Ammon's horn (tissue), 1 donor: ENCODE measurements at regions not wholly inside any gene's neighbourhood (a gene's known extent, or its start where the extent isn't known, plus 50 kb on each side); places are given as distances from the start of the nearest gene placed in this dataset.

Source experiments
- DNase-seq: peaks from one replicate; pipeline ENCODE4 v3.0.0-alpha.2; 2016; ENCODE audit warnings: low spot score

DNA sequence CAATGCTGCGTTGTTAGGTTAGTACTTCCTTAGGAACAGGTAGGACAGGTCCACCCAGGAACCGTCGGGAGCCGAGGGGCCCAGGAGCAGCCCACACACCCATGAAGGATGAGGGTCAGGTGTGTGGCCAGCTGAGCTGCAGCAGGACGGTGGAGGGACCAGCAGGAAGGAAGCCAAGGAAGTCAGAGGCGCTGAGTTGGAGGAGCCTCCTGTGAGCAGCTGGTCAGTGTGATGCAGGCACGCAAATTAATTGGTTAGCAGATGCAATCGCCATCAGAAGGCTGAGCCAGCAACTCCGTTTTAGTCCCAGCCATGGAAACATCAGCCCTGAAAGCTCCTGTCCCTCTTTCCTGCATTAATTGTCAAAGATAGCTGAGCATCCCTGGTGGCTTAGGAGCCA, 114.9 kb upstream of the SOX1 start:
- DNase-seq, result no peak

GRCh38 chr13:111952814-111953213, 114.1 kb upstream of the SOX1 start:
- DNase-seq, result no peak

- no peak for DNase-seq
Observed at GRCh38 chr13:111953546-111954178, 113.3 kb upstream of the SOX1 start.

GRCh38 chr13:111954661-111955411, 112.1 kb upstream of the SOX1 start:
- no peak for DNase-seq

GRCh38 chr13:111955412-111956065, 111.4 kb upstream of the SOX1 start:
- DNase-seq, result no peak

DNA sequence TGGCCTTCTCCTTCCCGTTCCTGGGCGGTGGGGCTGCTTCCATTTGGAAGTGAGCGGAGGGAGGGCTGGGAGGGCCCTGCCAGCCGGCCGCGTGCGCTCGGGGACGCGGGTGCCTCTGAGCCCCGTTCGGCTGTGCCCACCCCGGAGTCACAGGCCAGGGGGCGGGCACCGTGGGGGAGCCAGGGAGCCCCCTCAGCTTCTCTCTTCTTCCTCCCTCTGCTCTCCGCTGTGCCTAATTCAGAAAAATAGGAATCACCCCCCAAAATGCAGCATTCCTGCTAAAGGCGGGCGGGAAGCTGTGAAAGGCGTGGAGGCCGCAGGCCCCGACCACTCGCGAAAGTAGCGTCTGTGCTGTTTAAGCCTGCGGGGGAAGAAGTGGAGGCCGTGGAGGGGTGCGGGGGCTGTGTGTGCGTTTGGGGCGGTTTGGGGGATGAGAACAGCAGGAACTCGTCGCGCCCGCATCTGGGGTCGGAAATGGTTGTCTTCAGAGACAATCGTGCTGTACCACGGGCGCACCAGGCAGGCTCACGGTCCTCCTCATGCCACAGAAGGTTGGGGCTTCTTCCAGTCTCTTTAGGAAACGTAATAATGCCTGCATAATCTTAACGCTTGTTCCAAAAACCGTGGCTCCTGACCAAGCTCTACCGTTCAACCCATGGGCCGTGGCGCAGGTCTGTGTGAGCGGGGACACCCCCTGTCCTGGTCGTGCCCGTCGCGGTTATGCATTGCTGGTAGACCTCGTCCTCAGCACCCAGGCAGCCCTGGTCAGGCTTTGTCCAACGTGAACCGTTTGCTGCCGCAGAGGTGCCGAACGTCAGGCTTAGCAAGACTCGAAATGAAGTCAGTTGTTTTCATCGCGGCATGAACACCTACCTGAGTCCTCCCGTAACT, 110.4 kb upstream of the SOX1 start:
- no peak for DNase-seq

GRCh38 chr13:111957913-111958450, 109.0 kb upstream of the SOX1 start:
- DNase-seq, result no peak

DNA sequence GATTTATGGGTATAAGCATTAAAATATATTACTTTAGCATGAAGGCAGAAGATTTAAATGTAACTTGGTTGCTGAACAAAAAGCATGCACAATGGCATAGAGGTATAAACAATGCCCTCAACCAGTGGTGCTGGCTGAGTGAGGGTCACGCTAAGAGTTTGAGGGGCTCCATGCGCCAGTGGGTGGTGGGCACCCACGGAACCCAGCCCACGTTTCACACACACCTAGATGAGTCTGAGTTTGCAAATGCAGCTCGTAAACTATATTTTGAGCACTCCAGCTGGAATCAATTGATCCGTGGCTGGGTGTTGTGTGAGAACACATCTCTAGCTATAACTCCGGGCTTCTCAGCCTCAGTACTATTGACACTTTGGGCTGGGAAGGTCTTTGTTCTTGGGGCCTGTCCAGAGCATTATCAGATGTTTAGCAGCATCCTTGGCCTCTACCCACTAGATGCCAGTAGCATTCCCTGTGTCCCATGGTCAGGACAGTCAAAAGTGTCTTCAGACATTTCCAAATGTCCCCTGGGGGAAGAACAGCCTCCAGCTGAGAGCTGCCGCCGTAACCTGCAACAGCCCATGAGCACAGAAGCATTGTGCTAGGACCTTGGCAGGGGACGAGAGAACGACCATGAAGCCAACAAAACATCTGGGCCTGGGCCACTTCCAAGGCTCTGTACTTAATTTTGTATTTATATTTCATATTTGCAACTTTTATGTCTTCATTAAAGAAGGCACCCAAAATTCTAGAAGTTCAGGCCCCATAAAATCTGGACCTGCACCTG, 108.1 kb upstream of the SOX1 start:
- no peak for DNase-seq

GRCh38 chr13:111960152-111960772, 106.7 kb upstream of the SOX1 start:
- no peak for DNase-seq

DNA sequence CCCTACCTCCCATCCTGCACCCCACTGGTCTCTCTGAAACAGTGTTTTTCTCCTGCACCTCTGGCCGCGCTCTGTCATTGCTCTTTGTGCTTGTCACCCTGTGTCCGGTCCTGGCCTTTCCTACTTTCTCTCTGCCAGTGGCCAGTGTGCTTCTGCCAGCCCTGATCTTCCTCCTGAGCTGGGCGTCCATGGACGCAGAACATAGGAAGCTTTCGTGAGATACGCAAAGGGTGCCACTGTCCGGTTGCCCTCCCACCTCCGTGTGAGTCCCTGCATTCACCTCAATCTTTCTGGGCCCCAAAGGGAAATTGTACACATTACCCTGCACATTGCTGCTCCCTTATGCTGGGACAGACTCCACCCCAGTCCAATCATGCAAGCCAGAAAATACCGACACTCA, 105.7 kb upstream of the SOX1 start:
- no peak for DNase-seq

DNA sequence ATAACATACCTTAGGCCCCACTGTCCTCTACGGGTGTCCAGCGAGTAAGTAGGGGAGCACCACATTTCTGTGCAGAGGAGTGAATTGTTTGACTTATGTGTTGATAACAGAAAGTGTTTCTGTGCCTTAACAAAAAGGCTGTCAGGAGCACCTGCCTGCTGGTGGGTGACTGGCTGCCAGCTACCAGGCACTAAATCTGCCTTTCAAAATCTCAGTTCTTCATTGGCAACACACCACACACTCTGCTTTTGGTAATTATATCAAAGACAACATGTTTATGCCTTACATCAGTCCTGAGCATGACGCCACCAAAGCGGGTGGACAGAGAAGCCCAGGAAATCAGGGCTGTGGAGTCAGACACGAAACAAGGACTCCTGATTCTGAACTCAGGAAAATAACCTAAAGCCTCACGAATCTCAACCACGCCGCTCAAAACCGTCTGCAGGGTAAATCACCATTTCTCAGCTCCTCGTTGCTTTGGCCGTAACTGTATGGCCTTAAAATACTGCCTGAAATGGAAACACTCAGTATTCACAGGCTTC, 105.2 kb upstream of the SOX1 start:
- no peak for DNase-seq

DNA sequence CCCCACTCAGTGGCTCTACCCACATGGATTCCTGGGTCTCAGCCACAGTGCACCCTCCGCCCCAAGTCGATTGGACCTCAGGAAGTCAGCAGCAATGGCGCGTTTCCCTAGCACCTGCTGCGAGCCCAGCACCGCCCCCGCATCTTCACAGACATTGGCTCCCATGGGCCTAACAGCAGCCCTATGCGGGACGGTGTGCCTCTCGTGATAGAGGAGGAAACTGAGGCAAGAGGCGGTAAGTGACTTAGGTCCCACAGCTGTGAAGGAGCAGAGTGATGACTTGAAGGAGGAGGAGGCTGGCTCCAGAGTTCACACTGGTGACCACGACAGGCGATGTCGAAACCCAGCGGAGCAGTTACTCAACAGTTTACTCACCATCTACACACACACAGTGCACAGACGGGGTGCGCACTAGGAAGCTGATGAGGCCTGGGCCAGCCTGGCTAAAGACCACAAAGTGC, 104.5 kb upstream of the SOX1 start:
- no peak for DNase-seq

DNA sequence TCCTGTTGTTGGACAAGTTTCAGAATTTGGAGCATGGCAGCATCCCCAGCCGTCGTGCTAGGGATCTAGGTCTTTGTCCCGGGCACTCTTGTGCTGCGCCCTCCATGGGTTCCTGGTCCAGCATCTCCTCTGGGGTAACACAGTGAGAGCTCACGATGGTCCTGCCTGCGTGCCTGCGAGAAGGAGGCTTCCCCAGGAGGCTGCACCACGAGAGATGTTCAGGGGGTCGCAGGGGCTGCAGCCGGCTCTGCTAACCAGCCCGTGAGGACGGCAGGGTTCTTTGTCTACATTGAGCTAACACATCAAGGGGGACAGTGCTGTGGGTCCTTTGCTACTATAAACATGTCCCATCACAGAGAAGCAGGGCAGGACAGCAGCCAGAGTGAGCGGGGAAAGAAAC, 103.9 kb upstream of the SOX1 start:
- DNase-seq, result no peak

DNA sequence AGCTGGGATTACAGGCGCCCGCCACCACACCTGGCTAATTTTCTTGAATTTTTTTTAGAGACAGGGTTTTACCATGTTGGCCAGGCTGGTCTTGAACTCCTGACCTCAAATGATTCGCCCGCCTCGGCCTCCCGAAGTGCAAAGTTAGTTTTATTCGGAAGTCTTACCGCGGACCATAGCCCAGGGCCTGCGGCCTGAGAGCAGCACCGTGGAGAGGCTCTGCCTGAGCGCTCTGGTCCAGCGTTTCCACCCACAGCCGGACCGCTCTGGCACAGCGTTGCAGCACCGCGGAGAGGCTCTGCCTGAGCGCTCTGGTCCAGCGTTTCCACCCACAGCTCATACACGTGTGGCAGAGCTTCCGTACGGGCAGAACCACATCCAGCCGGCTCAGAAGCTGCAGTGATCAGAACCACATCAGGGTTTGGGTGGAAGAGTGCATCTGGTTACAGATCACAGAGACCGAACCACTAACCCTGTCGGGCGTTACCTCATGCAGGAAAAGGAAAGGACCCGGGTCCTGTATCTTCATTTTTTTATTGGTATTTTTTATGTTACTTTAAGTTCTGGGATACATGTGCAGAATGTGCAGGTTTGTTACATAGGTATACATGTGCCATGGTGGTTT, 102.4 kb upstream of the SOX1 start:
- no peak for DNase-seq

DNA sequence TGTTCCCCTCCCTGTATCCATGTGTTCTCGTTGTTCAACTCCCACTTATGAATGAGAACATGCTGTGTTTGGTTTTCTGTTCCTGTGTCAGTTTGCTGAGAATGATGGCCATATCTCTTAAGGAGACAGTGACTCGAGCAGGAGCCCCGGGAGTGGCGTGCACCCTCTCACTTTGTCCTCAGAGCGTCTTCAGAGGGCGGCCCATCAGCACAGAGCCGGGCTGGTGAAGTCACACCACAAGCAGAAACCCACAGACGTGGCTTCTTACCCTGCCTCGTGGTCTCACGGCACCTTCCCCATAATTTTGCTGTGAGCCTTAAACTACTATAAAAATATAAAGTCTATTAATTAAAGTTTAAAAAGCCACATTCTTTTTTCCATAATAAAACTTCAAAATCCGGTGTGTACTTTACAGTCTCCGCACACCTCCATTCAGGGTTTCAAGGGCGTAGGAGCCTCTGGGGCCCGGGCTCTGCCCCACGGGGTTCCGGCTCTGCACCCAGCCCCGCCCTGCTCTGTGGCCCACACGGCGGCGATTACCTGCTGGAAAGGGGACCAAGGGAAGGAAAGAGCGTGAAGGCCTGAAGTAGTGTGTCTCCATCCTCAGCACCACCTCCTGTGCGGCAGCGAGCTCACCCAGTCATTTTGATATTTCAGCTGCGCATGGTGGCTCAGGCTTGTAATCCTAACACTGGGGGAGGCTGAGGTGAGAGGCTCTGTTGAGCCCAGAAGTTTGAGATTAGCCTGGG, 101.3 kb upstream of the SOX1 start:
- DNase-seq, result no peak

- no peak for DNase-seq
Observed at GRCh38 chr13:111966933-111967332, 100.0 kb upstream of the SOX1 start.

DNA sequence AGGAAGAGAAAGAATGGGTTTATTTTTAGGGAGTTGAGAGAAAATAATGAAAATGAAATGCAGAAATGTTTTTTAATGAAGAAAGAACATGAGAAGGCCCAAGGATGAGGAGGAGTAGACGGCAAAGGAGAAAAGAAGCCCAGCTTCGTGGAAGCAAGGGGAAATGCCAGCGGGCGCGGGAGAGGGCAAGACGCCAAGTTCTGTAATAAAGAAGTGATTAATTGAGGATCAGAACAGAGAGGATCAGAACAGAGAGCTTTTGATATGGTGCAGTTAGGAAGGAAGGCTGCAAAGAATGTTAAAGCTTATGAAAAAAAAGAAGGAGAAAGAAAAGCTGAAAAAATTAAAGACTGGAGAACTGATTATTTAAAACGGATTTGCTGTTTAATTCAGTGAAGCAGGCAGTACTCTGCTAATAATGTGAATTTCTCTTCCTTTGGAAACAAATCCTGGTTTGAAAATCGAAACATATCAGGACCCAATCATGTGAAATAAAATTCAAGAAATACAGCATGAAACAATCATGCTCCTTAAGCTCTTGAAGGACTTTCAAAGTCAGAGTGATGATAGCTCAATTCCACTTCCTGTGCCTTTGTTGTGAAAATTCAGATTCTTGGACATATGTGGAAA, 99.3 kb upstream of the SOX1 start:
- peak; percentile 84 for DNase-seq

DNA sequence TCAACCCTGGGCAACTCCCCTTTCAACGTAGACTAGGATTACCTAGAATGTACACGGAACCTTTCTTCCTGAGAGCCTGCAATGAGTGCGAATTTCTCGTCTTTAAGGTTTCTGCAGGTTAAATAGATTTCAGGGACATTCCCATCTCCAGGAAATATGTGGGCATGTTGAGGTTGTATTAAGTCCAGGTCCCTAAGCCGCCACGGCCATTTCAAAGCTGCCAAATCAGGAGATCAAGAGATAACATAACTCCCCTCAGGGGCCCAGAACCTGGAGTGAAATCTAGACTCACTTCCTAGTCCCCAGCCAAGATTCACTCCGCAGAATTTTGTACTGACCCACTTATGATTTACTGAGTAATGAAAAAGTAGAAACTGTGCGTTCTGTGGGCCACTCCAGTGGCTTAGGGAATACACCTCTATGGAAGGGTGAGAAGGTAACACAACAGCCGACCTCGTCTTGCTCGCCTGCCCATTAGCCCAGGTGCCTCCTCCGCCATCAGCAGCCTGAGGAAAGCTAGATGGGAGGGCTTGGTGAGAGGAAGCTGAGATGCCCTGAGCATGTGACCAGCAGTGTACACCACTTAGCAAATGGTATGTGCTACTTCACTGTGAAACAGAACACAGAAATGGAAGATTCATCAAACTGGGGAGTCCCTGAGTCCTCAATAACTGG, 98.5 kb upstream of the SOX1 start:
- DNase-seq, result no peak
